DMS 273 (cell line): ENCODE measurements at regions not wholly inside any gene's neighbourhood (a gene's known extent, or its start where the extent isn't known, plus 50 kb on each side); places are given as distances from the start of the nearest gene placed in this dataset.

Experiments
- DNase-seq: peaks from one replicate; lab custom pipeline; 2025; ENCODE audit not compliant: unreplicated experiment; lab: John Stamatoyannopoulos, UW

GRCh38 chr10:33819206-33819605 lies 484.7 kb upstream of the NRP1 start:
- no peak for DNase-seq

GRCh38 chr10:33818343-33818742 lies 483.9 kb upstream of the NRP1 start:
- no peak for DNase-seq

GRCh38 chr10:33817605-33818004 lies 483.1 kb upstream of the NRP1 start:
- DNase-seq: no peak

- no peak for DNase-seq
Measured at GRCh38 chr10:33815776-33816175, 481.3 kb upstream of the NRP1 start.

- DNase-seq: no peak
Measured at GRCh38 chr10:33813871-33814270, 479.4 kb upstream of the NRP1 start.

- DNase-seq: no peak
Measured at GRCh38 chr10:33813415-33813814, 478.9 kb upstream of the NRP1 start.

- no peak for DNase-seq
Measured at GRCh38 chr10:33812586-33812985, 478.1 kb upstream of the NRP1 start.

- no peak for DNase-seq
Measured at GRCh38 chr10:33810986-33811385, 476.5 kb upstream of the NRP1 start.

- no peak for DNase-seq
Measured at GRCh38 chr10:33809732-33810131, 475.3 kb upstream of the NRP1 start.

- DNase-seq: no peak
Measured at GRCh38 chr10:33808475-33808874, 474.0 kb upstream of the NRP1 start.

- no peak for DNase-seq
Measured at GRCh38 chr10:33807531-33808359, 473.3 kb upstream of the NRP1 start.

GRCh38 chr10:33805831-33806230 lies 471.4 kb upstream of the NRP1 start:
- no peak for DNase-seq

GRCh38 chr10:33804584-33804983 lies 470.1 kb upstream of the NRP1 start:
- DNase-seq: no peak

GRCh38 chr10:33803248-33803647 lies 468.8 kb upstream of the NRP1 start:
- no peak for DNase-seq

- DNase-seq: no peak
Measured at GRCh38 chr10:33802566-33802965, 468.1 kb upstream of the NRP1 start.

- no peak for DNase-seq
Measured at GRCh38 chr10:33801705-33802104, 467.2 kb upstream of the NRP1 start.

- no peak for DNase-seq
Measured at GRCh38 chr10:33800986-33801385, 466.5 kb upstream of the NRP1 start.

GRCh38 chr10:33800545-33800944 lies 466.1 kb upstream of the NRP1 start:
- no peak for DNase-seq

- DNase-seq: no peak
Measured at GRCh38 chr10:33799944-33800323, 465.5 kb upstream of the NRP1 start.

GRCh38 chr10:33799281-33799943 lies 464.9 kb upstream of the NRP1 start:
- no peak for DNase-seq

- no peak for DNase-seq
Measured at GRCh38 chr10:33798754-33799153, 464.3 kb upstream of the NRP1 start.

- no peak for DNase-seq
Measured at GRCh38 chr10:33796680-33797079, 462.2 kb upstream of the NRP1 start.

- no peak for DNase-seq
Measured at GRCh38 chr10:33795529-33795928, 461.1 kb upstream of the NRP1 start.
